ENCODE measurements at regions not wholly inside any gene's neighbourhood (a gene's known extent, or its start where the extent isn't known, plus 50 kb on each side); places are given as distances from the start of the nearest gene placed in this dataset.

DNA sequence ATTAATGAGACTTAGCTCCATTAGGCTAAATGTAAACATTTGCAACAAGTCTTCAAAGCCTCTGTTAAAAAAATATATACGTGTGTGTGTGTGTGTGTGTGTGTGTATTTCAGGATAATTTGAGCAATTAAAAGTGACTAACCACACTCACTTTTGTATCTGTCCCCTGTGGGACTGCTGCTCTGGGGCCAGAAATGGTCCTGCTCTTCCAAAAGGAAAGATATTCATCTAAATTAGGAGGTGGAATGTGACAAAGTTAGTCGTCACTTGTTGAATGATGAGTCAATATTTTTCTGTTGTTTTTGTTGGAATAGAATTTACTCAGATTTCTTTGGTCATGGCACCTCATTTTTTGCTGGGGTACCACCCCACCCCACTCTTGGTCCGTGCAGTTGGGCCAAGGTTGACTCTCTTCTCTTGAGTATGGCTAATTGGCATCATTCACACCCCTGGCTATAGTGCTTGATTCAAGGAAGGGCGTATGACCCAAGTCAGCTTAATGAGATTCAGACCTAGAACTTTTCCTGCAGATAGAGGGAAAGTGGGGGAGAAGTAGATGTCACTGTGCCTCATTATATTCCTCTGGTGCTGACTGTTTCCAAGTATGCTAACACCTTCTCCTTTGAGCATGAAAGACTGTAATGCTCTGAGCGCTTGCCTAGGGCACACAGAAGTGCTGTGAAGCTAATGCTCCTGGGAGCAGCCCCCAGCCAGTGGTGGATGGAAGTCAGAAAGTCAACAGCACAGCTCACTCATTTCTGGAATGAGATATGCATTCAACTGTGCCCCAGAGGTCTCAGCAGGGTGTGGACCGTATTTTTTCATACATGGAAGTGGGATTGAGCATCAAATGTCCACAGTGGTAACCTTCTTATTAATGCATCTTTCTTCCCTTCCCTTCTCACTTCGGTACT, 577.0 kb upstream of the TBX3 start:
- H3K4me1 ChIP-seq (ENCODE audit: insufficient read depth, low read length): peaks cover 10% of the 10 kb centered on the region
- no TSS peak for BruUV-seq (replicated peaks)
- no peaks in the 10 kb centered on the region for H3K9me2 ChIP-seq (replicated peaks; ENCODE audit: low read length)
- intact Hi-C loops (cut with micrococcal nuclease): no loop called here
- H3K4me3 ChIP-seq (ENCODE audit: low read length): no peak overlapping the region
- H4K20me1 ChIP-seq (ENCODE audit: low read length): no peaks in the 10 kb centered on the region
- TF ChIP-seq, protein P1, sequence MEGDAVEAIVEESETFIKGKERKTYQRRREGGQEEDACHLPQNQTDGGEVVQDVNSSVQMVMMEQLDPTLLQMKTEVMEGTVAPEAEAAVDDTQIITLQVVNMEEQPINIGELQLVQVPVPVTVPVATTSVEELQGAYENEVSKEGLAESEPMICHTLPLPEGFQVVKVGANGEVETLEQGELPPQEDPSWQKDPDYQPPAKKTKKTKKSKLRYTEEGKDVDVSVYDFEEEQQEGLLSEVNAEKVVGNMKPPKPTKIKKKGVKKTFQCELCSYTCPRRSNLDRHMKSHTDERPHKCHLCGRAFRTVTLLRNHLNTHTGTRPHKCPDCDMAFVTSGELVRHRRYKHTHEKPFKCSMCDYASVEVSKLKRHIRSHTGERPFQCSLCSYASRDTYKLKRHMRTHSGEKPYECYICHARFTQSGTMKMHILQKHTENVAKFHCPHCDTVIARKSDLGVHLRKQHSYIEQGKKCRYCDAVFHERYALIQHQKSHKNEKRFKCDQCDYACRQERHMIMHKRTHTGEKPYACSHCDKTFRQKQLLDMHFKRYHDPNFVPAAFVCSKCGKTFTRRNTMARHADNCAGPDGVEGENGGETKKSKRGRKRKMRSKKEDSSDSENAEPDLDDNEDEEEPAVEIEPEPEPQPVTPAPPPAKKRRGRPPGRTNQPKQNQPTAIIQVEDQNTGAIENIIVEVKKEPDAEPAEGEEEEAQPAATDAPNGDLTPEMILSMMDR (conservative IDR thresholded peaks at IDR 0.05; ENCODE audit: low read depth, low read length): no peak
- TF ChIP-seq EZH2 (IDR thresholded peaks at IDR 0.05; ENCODE audit: low read length, unreplicated experiment) (no peak), EZH2phosphoT487 (IDR thresholded peaks at IDR 0.05; ENCODE audit: borderline replicate concordance, low read length) (no peak)
- no peak overlapping the region for H3K9ac ChIP-seq (ENCODE audit: low read length)
- no peak overlapping the region for H3K4me2 ChIP-seq (ENCODE audit: low read length)
- no peak overlapping the region for H2AFZ ChIP-seq (ENCODE audit: low read length)
- POLR2A ChIA-PET (ENCODE audit: unreplicated experiment): no interaction called here
- H3K27ac ChIP-seq (ENCODE audit: low read length): no peak overlapping the region
- no peaks in the 10 kb centered on the region for H3K27me3 ChIP-seq (ENCODE audit: low read length)
- no peaks in the 10 kb centered on the region for H3K36me3 ChIP-seq (ENCODE audit: low read depth, low read length)
- ATAC-seq: no peak
- no peaks in the 10 kb centered on the region for H3K9me3 ChIP-seq (ENCODE audit: low read length)
- H3F3A ChIP-seq (ENCODE audit: low read length, unreplicated experiment): no peaks in the 10 kb centered on the region
- DNase-seq: no peak
- no peaks in the 10 kb centered on the region for H3K79me2 ChIP-seq (ENCODE audit: low read length)
- CTCF ChIA-PET: interaction anchor here (0.6 kb wide), 1 partner anchor 392 kb away, joined by 4 read pairs; no protein-coding TSS in a partner anchor

DNA sequence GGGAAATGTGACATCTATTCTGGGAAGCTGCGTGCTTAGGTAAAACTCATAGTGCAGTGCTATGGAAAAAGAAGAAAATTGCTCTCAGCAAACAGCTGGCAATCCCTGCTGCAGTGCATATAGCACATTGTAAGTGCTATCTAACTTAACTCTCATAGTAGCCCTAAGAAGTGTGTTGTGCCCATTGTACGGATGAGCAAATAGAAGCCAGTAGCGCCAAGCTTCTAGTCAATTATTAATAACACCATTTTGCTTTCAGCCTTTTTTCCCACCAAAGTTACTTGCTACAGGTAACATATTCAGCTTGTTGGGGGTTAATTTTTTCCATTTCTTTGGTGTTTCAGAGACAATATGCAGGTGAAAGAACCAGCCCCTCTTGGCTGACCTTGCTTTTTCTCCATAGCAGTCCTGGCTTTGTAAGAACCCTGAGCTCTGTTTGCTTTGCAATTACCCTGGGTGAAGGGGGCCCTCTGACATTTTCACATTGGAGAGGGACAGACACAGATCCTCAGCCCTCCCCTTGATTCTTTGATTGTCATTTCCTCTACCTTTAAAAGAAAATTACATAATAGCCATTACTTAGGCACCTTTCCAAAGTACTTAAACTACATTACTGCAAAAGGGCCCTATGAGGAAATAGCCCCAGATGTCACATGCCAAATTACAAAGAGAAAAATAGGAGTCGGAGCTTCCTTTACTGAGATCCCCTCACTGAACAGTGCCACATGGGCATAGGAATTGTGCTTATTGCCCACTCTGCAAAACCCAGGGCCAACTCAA, 576.2 kb upstream of the TBX3 start:
- TF ChIP-seq, protein P1 (conservative IDR thresholded peaks at IDR 0.05; ENCODE audit: low read depth, low read length): no peak
- no peak for TF ChIP-seq EZH2 (IDR thresholded peaks at IDR 0.05; ENCODE audit: low read length, unreplicated experiment)
- no peak for TF ChIP-seq EZH2phosphoT487 (IDR thresholded peaks at IDR 0.05; ENCODE audit: borderline replicate concordance, low read length)
- ChIA-PET CTCF (no interaction called here), POLR2A (ENCODE audit: unreplicated experiment) (no interaction called here)
- H3K27ac ChIP-seq (ENCODE audit: low read length): no peak overlapping the region
- ATAC-seq (no peak), DNase-seq (no peak)
- BruUV-seq (replicated peaks): no TSS peak
- H3K4me1 ChIP-seq (ENCODE audit: insufficient read depth, low read length): peaks cover 10% of the 10 kb centered on the region
- H3F3A ChIP-seq (ENCODE audit: low read length, unreplicated experiment): no peaks in the 10 kb centered on the region
- no peaks in the 10 kb centered on the region for H3K27me3 ChIP-seq (ENCODE audit: low read length)
- intact Hi-C loops (cut with micrococcal nuclease): no loop called here
- no peak overlapping the region for H2AFZ ChIP-seq (ENCODE audit: low read length)
- H3K4me3 ChIP-seq (ENCODE audit: low read length): no peak overlapping the region
- H3K9me2 ChIP-seq (replicated peaks; ENCODE audit: low read length): no peaks in the 10 kb centered on the region
- H4K20me1 ChIP-seq (ENCODE audit: low read length): no peaks in the 10 kb centered on the region
- H3K79me2 ChIP-seq (ENCODE audit: low read length): no peaks in the 10 kb centered on the region
- H3K4me2 ChIP-seq (ENCODE audit: low read length): no peak overlapping the region
- H3K9me3 ChIP-seq (ENCODE audit: low read length): no peaks in the 10 kb centered on the region
- no peaks in the 10 kb centered on the region for H3K36me3 ChIP-seq (ENCODE audit: low read depth, low read length)
- no peak overlapping the region for H3K9ac ChIP-seq (ENCODE audit: low read length)
